Femur (tissue), 1 donor: ENCODE measurements at regions not wholly inside any gene's neighbourhood (a gene's known extent, or its start where the extent isn't known, plus 50 kb on each side); places are given as distances from the start of the nearest gene placed in this dataset.

ENCODE experiments used
- DNase-seq: peaks from one replicate; pipeline ENCODE4 v3.0.0-alpha.2; 2017

GRCh38 chr5:38094889-38095288 lies 163.5 kb upstream of the EGFLAM start:
- DNase-seq = no peak

GRCh38 chr5:38093855-38094254 lies 164.5 kb upstream of the EGFLAM start:
- DNase-seq = no peak

GRCh38 chr5:38086777-38087176 lies 171.6 kb upstream of the EGFLAM start:
- no peak for DNase-seq

GRCh38 chr5:38079620-38080402 lies 178.5 kb upstream of the EGFLAM start:
- DNase-seq = no peak

- no peak for DNase-seq
Measured at GRCh38 chr5:38078161-38078560, 180.2 kb upstream of the EGFLAM start.

- no peak for DNase-seq
Measured at GRCh38 chr5:38077652-38078051, 180.7 kb upstream of the EGFLAM start.

- no peak for DNase-seq
Measured at GRCh38 chr5:38071831-38072694, 186.3 kb upstream of the EGFLAM start.

- DNase-seq = no peak
Measured at GRCh38 chr5:38070304-38070950, 187.9 kb upstream of the EGFLAM start.

- DNase-seq = no peak
Measured at GRCh38 chr5:38069360-38069759, 189.0 kb upstream of the EGFLAM start.

GRCh38 chr5:38060354-38060753 lies 198.0 kb upstream of the EGFLAM start:
- DNase-seq = no peak

- no peak for DNase-seq
Measured at GRCh38 chr5:38059876-38060275, 198.5 kb upstream of the EGFLAM start.

GRCh38 chr5:38051711-38052511 lies 206.4 kb upstream of the EGFLAM start:
- no peak for DNase-seq

GRCh38 chr5:38048400-38048799 lies 208.6 kb upstream of the GDNF start:
- DNase-seq = no peak

GRCh38 chr5:38046103-38046502 lies 206.3 kb upstream of the GDNF start:
- no peak for DNase-seq

GRCh38 chr5:38045446-38045845 lies 205.6 kb upstream of the GDNF start:
- no peak for DNase-seq

- DNase-seq = no peak
Measured at GRCh38 chr5:38039826-38040225, 200.0 kb upstream of the GDNF start.

- DNase-seq = no peak
Measured at GRCh38 chr5:38039091-38039490, 199.2 kb upstream of the GDNF start.

GRCh38 chr5:38036765-38037164 lies 196.9 kb upstream of the GDNF start:
- no peak for DNase-seq

GRCh38 chr5:38032149-38032548 lies 192.3 kb upstream of the GDNF start:
- DNase-seq = no peak

GRCh38 chr5:38031304-38031703 lies 191.5 kb upstream of the GDNF start:
- no peak for DNase-seq

GRCh38 chr5:38029397-38030065 lies 189.7 kb upstream of the GDNF start:
- no peak for DNase-seq

GRCh38 chr5:38023799-38024198 lies 184.0 kb upstream of the GDNF start:
- no peak for DNase-seq
